Vagina (tissue), 2 donors: ENCODE measurements at regions not wholly inside any gene's neighbourhood (a gene's known extent, or its start where the extent isn't known, plus 50 kb on each side); places are given as distances from the start of the nearest gene placed in this dataset.
"Not testable (repeated sequence)": the region's sequence is repeated elsewhere in the genome, so short reads cannot be mapped to it uniquely, and the experiment has no call there.

Experiments used
- DNase-seq, 2 donors: peaks; one replicate each; pipeline ENCODE4 v3.0.0-alpha.2; 2017; ENCODE audit errors: extremely low spot score in 2 of 2
- H3K27ac ChIP-seq: fragments of 200-600 bp; sonication (generic); one replicate; pipeline ENCODE4 v1.5.1; 2019
- H3K27me3 ChIP-seq: fragments of 200-600 bp; sonication (generic); one replicate; pipeline ENCODE4 v1.5.1; 2019
- H3K36me3 ChIP-seq, 2 donors: fragments of 200-600 bp; sonication (generic); one replicate each; pipeline ENCODE4 v1.5.1; 2017 to 2019
- H3K4me1 ChIP-seq: fragments of 200-600 bp; sonication (generic); one replicate; pipeline ENCODE4 v1.5.1; 2019
- H3K4me3 ChIP-seq, 2 donors: fragments of 200-600 bp; sonication (generic); 1 replicate in 1 of 2; 2 replicates in 1 of 2; pipeline ENCODE4 v1.5.1; 2016 to 2019
- H3K9me3 ChIP-seq: fragments of 200-600 bp; sonication (generic); one replicate; pipeline ENCODE4 v1.5.1; 2019
- POLR2A ChIP-seq, 2 donors: fragments of 450-650 bp; IDR thresholded peaks; one replicate each; pipeline ENCODE4 v1.6.1; 2017; ENCODE audit warnings: antibody characterized with exemption in 2 of 2, mild to moderate bottlenecking in 2 of 2, moderate library complexity in 2 of 2
- POLR2AphosphoS5 ChIP-seq, 2 donors: sonication (generic); formaldehyde crosslinking; IDR thresholded peaks; one replicate each; pipeline ENCODE4 v1.9.0; 2017; ENCODE audit warnings: antibody characterized with exemption in 2 of 2, mild to moderate bottlenecking in 2 of 2, low read depth in 1 of 2; ENCODE audit not compliant: insufficient read depth in 1 of 2
- intact Hi-C: fragments of 100-400 bp; cut with DNase I; formaldehyde crosslinking; loops from one replicate; pipeline ENCODE4 v1.15.1; 2023
- TF ChIP-seq, protein P1 (sequence below), 3 experiments: fragments of 450-650 bp in 2 of 3; fragments of 200-600 bp in 1 of 3; sonication (generic) in 1 of 3; IDR thresholded peaks; one replicate each; pipeline ENCODE4 v1.5.1; 2017 to 2019; ENCODE audit warnings: antibody characterized with exemption in 3 of 3, mild to moderate bottlenecking in 2 of 3, moderate library complexity in 2 of 3

DNA sequence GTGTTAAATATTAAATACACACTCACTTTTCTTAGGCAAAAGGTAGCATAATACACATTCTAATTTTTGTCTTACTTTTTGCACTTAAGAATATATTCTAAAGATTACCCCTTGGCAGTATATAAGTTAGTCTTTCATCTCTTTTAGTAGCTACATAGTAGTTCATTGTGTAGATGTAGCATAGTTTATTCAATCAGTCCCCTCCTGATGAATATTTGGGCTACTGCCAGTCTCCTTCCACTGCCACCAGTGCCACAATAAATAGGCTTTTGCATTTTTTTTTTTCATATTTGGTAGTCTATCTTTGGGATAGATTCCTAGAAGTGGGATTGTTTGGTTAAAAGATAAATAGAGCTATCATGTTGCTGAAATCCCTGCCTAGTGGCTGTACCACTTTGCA is 388.8 kb upstream of the RUNX1 start:
- TF ChIP-seq, protein P1, sequence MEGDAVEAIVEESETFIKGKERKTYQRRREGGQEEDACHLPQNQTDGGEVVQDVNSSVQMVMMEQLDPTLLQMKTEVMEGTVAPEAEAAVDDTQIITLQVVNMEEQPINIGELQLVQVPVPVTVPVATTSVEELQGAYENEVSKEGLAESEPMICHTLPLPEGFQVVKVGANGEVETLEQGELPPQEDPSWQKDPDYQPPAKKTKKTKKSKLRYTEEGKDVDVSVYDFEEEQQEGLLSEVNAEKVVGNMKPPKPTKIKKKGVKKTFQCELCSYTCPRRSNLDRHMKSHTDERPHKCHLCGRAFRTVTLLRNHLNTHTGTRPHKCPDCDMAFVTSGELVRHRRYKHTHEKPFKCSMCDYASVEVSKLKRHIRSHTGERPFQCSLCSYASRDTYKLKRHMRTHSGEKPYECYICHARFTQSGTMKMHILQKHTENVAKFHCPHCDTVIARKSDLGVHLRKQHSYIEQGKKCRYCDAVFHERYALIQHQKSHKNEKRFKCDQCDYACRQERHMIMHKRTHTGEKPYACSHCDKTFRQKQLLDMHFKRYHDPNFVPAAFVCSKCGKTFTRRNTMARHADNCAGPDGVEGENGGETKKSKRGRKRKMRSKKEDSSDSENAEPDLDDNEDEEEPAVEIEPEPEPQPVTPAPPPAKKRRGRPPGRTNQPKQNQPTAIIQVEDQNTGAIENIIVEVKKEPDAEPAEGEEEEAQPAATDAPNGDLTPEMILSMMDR (IDR thresholded peaks at IDR 0.05) = no peak
- TF ChIP-seq POLR2AphosphoS5 (IDR thresholded peaks at IDR 0.05; ENCODE audit: insufficient read depth in 1 of 2, low read depth in 1 of 2) (no peak), POLR2A (IDR thresholded peaks at IDR 0.05) (no peak)
- H3K27ac ChIP-seq = no peak overlapping the region
- H3K36me3 ChIP-seq = no peaks in the 10 kb centered on the region
- H3K4me3 ChIP-seq = no peak overlapping the region
- DNase-seq = no peak
- no peaks in the 10 kb centered on the region for H3K9me3 ChIP-seq
- peaks cover 7% of the 10 kb centered on the region for H3K4me1 ChIP-seq
- intact Hi-C loops = no loop called here
- no peaks in the 10 kb centered on the region for H3K27me3 ChIP-seq

DNA sequence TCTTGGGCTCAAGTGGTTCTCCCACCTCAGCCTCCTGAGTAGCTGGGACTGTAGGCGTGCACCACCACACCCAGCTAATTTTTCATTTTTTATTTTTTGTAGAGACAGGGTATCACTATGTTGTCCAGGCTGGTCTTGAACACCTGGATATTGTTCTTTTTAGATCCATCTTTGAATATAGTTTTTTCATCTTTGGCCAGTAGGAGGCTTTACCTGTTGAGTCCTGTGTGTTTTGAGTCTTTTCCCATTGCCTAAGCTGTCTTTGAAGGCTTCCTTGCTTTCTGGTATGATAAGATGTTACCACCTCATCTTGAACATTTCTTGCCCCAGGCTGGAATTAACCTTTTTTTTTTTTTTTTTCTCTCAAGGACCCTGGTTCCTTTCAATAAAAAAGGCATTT is 387.8 kb upstream of the RUNX1 start:
- H3K27me3 ChIP-seq = no peaks in the 10 kb centered on the region
- TF ChIP-seq, protein P1 (IDR thresholded peaks at IDR 0.05) = no peak
- no peak for TF ChIP-seq POLR2AphosphoS5 (IDR thresholded peaks at IDR 0.05; ENCODE audit: insufficient read depth in 1 of 2, low read depth in 1 of 2)
- TF ChIP-seq POLR2A (IDR thresholded peaks at IDR 0.05) = no peak
- DNase-seq = no peak
- no peaks in the 10 kb centered on the region for H3K9me3 ChIP-seq
- intact Hi-C loops = no loop called here
- H3K36me3 ChIP-seq = no peaks in the 10 kb centered on the region
- H3K27ac ChIP-seq = no peak overlapping the region
- H3K4me1 ChIP-seq = peaks cover 7% of the 10 kb centered on the region
- H3K4me3 ChIP-seq = no peak overlapping the region

DNA sequence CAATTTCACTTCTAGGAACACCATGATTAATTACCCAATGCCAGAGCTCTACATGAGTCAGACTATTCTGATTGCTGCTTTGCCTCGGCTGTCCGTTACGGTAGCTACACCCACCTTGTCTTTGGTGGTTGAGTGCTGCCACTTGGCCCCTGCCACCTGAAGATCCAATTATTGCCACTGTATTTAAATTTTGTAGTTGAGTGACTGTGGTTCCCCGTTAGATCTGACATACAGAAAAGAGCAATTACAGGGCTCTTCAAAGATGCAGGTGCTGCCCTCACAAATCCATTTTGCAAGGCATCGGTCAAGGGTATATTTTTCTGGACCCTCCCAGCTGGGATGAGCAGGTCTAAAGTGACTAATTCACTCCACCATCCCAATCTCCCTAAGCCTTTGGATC is 383.5 kb upstream of the RUNX1 start:
- H3K36me3 ChIP-seq, H3K4me3 ChIP-seq, H3K27me3 ChIP-seq, H3K9me3 ChIP-seq, H3K27ac ChIP-seq, DNase-seq, intact Hi-C loops, H3K4me1 ChIP-seq: not testable (repeated sequence)

DNA sequence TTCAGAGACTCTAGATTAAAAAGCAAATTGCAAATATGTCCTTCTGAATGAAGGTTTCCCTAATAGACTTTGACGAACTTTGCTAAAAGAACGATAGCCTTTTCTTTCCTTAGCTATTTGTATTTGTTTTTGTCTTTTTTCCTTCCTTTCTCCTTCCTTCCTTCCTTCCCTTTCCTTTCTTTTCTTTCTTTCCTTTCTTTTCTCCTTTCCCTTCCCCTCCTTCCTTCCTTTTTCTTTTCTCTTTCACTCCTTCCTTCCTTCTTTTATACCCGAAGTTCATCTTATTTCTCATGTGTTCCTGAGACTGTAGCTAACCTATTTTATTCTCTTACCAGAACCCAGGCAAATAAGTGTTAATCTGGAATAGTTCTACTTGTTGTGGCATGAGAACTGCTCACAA is 381.2 kb upstream of the RUNX1 start:
- no peak for DNase-seq
- H3K36me3 ChIP-seq = no peaks in the 10 kb centered on the region
- no peaks in the 10 kb centered on the region for H3K27me3 ChIP-seq
- no peak for TF ChIP-seq POLR2AphosphoS5 (IDR thresholded peaks at IDR 0.05; ENCODE audit: insufficient read depth in 1 of 2, low read depth in 1 of 2)
- no peak for TF ChIP-seq POLR2A (IDR thresholded peaks at IDR 0.05)
- TF ChIP-seq, protein P1 (IDR thresholded peaks at IDR 0.05) = no peak
- H3K4me3 ChIP-seq = no peak overlapping the region
- no peak overlapping the region for H3K27ac ChIP-seq
- peaks cover 10% of the 10 kb centered on the region for H3K4me1 ChIP-seq
- no peaks in the 10 kb centered on the region for H3K9me3 ChIP-seq
- intact Hi-C loops = no loop called here

DNA sequence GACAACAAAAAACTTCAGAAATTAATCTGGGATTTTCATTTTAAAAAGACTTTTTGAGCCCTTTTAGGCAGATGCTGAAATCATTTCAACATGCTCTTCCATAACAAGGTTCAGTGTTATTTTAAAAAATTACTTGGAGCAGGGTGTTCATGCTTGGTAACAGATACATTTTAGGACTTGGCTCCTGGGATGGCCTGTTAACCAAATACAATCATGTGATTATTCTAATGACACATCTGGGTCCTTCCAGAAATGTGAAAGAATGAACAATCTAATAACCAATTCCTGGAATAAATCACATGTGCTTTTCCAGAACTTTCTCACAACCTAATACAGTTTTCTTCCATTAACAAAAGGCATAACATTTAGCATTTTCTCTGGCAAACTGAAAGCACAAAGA is 379.8 kb upstream of the RUNX1 start:
- intact Hi-C loops = no loop called here
- no peaks in the 10 kb centered on the region for H3K36me3 ChIP-seq
- TF ChIP-seq, protein P1 (IDR thresholded peaks at IDR 0.05) = no peak
- TF ChIP-seq POLR2AphosphoS5 (IDR thresholded peaks at IDR 0.05; ENCODE audit: insufficient read depth in 1 of 2, low read depth in 1 of 2) = no peak
- TF ChIP-seq POLR2A (IDR thresholded peaks at IDR 0.05) = no peak
- H3K4me3 ChIP-seq = no peak overlapping the region
- H3K27me3 ChIP-seq = no peaks in the 10 kb centered on the region
- no peaks in the 10 kb centered on the region for H3K9me3 ChIP-seq
- peaks cover 10% of the 10 kb centered on the region for H3K4me1 ChIP-seq
- DNase-seq = no peak
- H3K27ac ChIP-seq = no peak overlapping the region

DNA sequence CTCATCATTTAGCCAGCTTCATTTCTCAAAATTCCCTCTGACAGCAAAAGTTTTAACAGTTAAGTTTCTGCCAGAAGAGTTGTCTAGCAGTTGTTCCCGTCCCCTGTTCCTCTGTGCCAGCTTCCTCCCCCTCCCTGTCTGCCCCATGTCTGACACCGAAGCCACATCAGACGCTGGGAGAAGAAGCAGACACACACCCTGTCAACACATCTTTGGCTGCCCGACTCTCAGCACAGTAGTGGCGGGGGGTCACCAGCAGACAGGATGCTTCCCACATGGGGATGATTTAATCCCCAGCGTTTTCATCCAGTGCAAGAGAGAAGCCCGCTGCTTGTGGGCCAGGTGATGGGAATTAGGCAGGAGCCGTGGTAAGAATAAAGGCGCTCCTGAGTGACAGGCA is 379.4 kb upstream of the RUNX1 start:
- Histone ChIP-seq H3K4me1 (peaks cover 10% of the 10 kb centered on the region), H3K4me3 (no peak overlapping the region), H3K27ac (no peak overlapping the region), H3K9me3 (no peaks in the 10 kb centered on the region), H3K36me3 (no peaks in the 10 kb centered on the region), H3K27me3 (no peaks in the 10 kb centered on the region)
- intact Hi-C loops = no loop called here
- no peak for TF ChIP-seq POLR2A (IDR thresholded peaks at IDR 0.05)
- TF ChIP-seq POLR2AphosphoS5 (IDR thresholded peaks at IDR 0.05; ENCODE audit: insufficient read depth in 1 of 2, low read depth in 1 of 2) = no peak
- TF ChIP-seq, protein P1 (IDR thresholded peaks at IDR 0.05) = no peak
- DNase-seq = no peak
